Activated T-cell treated with anti-CD3 and anti-CD28 coated beads for 1 hour (primary cell): ENCODE measurements at regions not wholly inside any gene's neighbourhood (a gene's known extent, or its start where the extent isn't known, plus 50 kb on each side); places are given as distances from the start of the nearest gene placed in this dataset.

ENCODE experiments used
- DNase-seq: peaks from one replicate; pipeline ENCODE4 v3.0.0-alpha.2; 2020; ENCODE audit warnings: low read depth

DNA sequence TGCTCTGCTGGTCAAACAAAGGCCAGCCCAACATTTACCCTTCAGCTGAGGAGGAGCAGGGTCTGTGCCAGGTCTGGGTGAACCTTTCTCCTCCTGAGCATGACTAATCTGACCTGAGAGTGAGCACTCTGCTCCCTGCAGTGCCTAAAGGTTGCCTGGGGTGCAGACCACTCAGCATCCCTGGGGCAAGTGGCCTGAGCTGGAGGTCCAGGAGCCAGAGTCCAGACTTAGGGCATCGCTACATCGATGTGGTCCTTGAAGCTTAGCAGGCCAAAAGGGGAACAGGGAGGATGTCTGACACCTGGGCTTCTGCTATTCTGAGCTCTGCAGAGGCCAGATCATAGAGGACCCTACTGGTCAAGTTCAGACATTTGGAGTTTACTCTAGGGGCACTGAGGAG is 119.1 kb downstream of the FAM43A start:
- no peak for DNase-seq

DNA sequence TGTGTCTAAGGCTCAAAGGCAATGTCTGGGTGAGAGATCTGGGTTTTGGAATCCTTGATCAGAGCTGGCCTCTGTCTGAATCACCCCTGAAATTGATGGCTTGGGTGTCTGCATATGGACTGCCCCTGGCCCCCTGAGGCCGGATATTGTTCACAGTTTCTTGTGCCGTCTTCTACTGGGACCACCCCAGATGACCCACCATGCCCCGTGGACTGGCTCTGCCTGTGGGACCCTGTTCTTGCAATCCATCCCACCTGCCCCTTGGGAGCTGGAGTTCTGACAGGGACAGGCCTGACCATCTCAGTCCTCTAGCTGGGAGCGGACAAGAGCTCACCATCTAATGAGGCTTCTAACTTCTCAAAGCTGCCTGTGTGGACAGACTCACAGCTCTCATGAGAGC is 119.9 kb downstream of the FAM43A start:
- DNase-seq, result no peak

DNA sequence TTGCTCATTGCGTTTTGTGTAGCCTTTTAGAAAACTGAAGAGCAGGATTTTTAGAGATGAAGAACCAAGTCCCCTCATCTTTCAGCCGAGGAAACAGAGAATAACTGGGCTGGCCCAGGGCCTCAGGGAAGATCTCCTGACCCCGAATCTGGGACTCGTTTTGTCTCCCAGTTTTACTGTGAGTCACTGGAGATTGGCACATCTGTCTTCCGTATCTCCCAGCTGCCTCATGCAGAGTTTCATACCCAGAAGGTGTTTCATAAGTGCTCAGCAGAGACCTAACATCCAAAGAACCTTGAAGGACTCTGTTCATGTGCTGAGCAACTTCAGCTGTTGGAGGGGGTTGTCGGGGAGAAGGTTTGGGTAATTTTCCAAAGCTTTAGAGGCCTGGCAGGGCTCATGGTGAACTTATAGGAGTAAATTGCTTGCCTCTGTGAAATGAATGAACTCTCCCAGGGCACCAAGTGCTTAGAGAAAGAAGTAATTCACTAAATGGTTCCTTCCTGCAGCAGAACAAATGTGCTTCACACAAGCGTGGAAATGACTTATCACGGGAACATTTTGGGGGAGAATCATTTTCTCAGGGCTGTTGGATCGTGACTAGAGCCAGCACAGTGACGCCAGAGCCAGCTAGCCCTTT is 121.4 kb downstream of the FAM43A start:
- DNase-seq, result no peak

DNA sequence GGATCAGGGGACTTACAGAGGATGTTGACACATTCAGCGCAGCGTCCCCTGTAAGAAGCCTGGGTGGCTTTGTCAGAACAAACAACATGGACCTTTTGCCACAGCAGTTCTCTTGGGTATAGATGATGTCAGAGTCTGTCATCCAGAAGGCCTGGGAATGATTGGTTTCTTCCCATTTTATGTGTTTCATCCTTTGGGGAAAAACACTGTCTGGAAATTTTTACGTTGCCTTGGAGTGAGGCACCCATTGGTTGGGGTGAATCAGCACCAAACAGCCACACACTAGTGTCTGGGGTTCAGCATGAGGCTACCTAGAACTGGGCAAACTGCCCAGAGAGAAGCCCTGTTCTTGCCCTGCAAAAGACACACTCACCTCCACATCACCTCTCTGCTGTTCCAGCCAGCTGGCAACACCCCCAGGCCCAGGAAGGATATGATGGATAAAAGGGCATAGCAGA is 123.0 kb downstream of the FAM43A start:
- DNase-seq, result no peak

DNA sequence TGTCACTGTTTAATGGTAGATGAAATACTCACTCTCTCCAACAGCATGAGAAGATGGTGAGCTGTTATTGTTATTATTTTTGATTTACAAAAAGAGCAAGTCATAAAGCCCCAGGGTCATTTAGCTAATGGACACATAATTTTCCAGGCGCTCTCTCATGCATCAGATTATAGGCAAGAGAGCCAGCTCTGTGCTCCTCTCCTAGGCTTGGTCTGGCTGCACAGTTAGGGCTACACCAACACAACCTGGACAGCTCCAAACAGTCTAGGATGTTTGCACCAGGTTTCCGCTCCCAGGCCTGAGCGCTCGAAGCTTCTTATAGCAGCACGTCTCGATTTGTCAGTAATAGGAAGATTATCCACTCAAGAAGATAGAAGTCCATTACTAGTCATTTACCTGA is 123.7 kb downstream of the FAM43A start:
- no peak for DNase-seq

DNA sequence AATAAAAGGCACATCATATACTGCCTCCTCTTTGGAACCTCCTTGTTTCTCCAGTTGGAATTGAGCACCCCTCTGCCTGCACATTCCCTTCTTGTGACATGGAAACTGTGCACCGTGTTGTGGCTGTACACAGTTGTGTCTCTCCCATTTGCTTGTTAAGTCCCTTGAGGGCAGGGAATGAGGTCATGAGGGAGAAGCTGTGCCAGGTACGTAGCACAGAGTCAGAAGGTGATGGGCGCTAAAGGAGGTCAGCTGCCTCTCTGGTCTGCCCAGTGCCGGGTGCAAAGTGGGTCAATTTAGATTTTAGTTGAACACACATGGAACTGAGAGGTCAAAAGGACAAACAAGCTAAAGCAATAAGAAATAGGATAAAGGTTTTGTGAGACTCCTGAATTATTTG is 124.4 kb downstream of the FAM43A start:
- DNase-seq, result no peak

DNA sequence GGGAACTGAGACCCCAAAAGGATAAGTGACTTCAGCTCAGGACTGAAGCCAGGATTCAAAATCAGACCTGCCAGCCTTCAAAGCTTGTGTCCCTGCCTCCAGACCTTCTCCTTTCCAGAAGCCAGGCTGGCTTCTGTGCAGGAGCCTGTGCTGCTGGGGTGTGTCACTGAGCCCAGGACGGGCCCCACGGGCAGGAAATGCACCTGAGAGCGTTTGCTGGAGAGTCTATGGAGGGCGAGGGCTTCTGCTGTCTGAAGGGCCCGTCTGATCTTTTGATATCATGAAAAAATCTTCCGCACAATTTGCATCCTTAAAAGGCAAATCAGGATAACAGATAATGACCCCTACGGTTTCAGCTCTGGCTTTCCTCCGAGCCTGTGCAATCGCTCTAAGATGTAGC is 125.4 kb downstream of the FAM43A start:
- DNase-seq, result no peak

DNA sequence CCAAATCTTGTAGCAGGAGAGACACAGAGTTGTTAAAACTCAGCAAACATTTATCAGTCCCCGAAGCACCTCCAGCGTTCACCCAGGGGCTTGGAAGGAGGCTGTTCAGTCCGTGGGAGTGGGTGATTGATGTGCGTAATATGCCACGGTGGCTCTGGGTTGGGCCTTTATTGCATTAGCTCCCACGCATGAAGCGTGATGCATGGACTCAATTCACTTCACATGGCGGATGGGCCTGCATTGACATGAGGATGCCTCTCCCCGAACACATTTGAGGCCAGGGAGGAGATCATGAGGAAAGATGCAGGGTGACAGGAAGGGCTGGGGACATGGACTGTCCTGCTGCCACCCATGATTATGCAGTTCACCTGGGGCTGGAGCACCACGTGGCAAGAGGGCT is 126.5 kb downstream of the FAM43A start:
- no peak for DNase-seq

DNA sequence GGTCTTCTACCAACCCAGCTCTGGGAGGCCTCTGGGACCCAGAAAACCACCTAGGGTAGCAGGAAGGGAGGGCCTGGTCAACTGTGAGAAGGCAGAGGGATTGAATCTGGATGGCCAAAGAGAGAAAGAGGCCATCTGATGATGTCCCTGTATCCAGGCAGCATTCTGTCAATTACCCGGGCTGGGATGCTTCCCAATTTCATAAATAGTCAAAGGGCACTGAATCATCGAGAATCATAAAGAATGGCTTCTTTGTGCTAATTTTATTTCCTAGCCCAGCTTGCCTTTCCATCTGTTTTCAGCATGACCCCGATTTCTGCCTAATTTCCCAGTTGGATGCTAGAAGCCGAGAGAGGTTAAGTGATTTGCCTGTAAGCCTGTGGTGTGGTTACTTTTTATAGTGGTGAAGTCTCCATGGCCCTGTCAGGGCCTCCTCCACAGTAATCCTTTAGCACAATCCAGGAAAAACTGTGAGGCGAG is 129.2 kb downstream of the FAM43A start:
- DNase-seq, result no peak

DNA sequence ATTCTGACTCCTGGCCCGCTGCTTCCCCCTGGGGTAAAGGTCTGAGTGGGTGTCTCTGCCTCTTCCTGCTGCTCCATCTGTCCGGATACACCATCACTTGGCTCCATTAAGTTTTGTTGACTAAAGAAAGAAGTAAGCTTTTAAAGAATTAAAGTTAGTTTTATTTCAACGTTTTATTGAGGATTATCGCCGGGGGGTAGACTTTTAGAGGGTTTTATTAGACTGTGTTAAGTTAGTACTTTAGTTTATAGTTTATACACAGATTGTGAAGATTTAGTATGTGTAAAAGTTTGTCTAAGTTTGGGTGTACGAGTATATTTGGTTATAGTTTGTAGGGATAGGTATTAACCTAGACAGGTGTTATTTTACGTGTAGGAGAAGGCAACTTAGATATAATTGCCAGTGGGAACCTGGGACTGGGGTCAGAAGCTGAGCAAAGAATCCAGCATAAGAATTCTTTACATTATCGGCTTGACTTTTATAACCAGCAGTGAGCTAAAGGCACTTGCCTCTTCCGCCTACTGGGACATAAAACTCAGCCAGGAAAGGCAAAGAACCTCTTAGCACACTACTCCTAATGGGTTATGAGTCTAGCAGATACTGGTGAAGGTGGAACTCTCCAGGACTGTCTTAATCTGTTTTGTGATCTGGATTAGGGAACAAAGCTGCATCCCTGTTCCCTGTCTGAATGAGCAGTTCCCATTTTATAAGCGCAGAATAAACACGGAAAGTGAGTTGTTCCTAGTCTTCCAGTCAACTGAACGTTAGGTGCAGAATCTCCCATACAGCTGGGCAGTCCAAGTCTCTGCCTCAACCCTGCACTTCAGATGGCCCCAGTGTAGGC is 131.3 kb downstream of the FAM43A start:
- no peak for DNase-seq

DNA sequence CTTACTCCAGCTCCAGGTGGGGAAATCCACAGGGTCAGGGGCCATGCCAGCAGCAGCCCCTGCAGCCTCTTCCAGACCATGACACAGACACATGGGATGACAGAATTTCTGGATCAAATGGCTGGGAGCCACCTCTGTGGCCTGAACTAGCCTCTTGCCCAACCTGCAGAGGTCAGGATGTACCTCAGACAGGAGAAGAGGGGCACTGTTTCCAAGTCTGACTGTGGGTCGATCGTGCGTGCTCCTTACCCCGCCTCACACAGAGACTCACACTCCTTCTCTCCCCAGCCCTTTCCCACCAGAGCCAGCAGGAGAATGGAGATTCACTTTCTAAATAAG is 131.9 kb downstream of the FAM43A start:
- DNase-seq, result no peak

DNA sequence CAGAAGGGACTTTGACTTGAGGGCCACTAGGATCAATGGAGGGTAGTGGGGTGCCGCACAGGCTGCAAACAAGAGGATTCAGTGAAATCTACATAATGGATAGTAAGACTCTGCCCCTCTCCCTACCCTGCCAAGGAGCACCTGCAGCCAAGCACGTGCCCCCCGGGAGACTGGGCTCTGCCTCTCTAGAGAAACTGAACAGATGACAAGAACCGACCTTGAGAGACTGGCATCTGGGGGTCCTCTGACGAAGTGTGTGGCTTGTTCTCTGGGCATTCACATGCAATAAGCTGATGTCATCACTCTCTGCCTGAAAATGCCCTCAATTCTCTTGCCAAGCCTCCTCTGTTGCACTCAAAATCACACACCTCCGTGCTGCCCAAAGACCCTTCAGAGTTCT is 132.3 kb downstream of the FAM43A start:
- no peak for DNase-seq

DNA sequence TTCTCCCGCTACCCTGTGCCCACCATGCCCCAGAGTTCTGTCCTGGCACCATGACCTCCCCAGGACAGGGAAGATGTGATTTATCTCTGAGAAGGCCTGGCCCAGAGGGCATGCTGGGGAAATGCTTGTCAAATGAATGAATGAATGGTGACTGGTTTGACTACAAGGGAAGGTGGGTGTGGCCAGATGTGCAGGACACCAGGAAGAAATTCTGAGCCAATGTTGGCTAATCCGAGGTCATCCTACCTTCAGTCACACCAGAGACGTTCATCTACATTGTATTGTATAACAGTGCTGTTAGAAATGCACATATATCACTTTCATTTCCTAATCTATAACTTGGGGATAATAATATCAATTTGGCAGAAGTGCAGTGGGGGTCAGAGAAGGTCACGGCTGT is 138.4 kb downstream of the FAM43A start:
- DNase-seq, result no peak

DNA sequence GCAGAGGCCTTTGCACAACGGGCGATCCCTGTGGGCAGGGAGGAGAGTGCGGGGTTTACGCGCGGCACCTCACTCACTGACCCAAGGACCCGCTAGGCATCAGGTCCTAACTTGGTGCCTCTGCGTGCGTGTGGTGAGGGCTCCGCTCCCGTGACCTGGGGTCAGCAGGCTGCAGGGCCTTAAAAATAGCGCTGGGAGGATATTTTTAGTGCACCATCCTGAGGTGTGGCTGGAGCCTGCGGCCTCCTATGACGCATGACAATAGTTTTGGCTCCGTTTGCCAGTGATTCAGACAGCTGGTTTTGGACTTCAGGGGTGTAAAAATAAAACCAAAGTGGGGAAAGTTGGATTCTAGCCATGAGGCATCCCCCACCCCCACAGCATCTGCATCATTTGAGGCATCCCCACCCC is 139.0 kb downstream of the FAM43A start:
- DNase-seq, result no peak

DNA sequence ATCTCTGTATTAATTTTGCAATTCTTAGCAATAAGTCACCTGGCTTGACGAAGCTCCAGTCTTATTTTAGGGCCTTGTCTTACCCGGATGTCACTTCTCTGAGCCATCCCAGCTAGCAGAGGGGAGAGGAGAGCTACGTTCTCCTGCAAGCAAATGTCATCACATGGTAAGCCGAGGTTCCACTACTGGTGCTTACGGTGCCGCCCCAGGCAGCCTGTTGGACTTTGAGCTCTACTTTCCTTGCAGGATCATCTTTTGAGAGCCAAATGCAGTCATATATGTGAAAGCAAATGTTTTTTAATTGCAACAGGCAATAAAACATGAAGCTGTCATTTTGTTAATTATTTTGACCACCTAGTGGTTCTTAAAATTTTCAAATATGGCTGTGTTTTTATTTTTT is 140.9 kb downstream of the FAM43A start:
- DNase-seq, result no peak

DNA sequence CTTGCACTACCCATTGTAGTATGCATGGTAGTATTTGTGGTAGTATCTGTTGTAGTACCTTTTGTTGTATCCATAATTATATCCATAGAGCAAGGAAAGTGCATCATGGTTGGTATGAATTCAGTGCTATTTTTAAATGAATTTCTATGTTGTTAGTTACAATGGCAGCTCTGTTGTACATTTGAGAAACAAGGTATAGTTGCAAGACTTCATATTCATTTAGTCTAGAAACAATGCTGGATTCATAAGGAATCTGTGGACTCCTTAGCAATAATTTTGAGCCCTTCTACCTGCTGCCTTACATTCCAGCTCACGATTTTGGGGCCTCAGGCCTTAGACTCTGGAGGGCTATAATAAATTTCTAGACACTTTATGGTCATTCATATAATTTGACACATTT is 141.8 kb downstream of the FAM43A start:
- DNase-seq, result no peak

DNA sequence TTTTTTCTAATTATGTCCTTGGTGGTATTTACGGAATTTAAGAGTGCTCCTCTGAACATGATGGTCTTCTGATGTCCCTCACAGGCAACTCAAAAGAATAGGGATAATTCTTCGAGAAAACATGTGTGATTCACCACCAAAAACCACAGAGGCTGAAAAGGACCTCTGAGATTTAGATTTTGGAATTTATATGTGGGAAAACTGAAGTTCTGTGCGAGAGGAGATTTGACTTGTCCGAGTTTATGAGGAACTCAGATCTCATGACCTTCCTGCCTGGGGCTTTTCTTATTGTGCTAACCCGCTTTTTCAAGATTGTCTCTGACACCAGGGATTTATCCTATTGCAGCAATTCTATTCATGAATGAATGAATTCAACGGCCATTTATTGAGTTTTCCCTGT is 142.4 kb downstream of the FAM43A start:
- no peak for DNase-seq

DNA sequence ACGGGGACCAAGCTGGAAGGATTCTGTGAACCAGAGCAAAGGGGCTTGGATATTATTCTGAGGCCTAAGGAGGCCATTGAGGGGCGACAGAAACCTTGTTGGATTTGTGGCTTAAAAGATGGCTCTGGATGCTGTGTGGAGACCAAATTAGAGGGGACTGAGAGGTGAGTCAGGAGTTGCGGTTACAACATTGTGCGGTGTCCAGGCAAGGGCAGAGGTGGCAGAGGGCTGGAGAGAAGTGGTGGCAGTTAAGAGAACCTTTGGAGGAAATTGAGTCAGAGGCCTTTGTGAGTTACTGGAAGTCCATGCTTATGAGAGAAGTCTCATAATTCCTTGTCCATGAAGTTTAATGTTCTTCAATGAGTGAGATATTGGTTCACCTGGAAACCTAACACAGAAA is 143.2 kb downstream of the FAM43A start:
- no peak for DNase-seq

DNA sequence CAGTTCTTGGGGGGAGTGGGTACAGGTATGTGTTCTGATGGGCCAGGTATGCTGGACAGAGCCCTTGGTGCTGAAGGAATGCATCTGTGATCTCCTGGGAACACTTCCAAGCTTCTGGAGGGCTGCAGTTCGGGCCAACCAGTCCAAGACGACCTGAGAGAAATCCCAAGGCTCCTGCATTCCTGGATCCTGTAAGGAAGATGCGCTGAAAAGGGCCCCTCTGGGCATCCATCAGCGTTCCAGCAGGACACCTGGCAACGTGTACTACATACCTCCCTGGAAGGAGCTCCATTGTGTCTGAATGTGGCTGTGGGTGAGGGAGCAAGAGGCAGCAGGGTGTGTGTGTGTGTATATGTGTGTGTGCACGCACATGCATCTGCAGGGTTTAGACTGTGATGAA is 144.7 kb downstream of the FAM43A start:
- DNase-seq, result no peak

DNA sequence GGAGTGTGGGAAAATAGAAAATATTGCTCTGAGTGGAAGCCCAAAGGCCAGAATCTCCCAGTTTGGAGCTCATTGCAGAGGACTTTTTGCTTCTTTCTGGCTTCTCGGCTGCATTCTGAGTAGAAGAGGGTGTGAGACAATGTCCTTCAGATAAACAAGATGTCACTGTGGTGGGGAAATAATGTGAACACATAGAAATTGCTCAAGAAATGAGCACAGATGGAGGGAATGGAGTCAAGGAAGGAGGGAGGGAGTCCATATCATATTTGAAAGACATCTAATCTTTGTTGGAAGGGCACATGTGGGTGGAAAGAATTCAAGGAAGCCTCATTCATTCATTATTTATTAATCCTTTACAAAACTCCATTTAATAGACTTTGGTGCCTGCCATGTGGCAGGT is 145.3 kb downstream of the FAM43A start:
- DNase-seq, result no peak

DNA sequence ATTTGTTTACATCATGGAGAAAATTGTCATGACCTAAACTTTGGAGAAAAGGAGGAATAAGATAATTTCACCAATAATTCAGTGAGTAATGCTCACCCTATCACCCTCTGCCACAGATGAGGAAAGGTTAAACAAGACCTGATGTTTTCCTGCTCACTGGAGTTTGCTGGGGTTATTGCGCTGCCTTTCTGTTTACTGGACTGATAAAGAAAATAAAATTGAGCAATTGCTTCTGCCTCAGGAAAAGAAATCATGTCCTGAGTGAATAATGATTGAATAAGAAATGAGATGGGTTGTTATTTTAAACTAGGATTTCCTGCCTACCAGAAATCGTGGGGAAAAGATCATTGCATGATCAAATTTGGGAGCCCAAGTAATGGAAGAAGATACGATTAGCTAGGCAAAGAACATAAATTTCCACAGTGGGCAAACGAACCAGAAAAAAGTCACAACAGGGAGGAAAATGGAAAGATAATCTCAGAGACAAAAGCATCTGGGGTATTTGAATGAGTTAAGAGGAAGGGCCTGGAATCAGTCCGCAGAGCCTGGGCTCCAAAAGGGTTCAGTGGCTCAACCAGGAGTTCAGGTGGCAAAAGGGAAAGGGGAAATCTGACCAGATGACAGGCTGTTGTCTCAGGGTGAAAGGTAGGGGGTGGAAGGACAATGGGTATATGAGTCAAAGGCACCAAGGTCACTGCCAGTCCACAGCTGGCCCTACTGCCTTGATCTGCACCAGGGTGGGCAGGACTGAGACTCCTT is 146.8 kb downstream of the FAM43A start:
- no peak for DNase-seq

DNA sequence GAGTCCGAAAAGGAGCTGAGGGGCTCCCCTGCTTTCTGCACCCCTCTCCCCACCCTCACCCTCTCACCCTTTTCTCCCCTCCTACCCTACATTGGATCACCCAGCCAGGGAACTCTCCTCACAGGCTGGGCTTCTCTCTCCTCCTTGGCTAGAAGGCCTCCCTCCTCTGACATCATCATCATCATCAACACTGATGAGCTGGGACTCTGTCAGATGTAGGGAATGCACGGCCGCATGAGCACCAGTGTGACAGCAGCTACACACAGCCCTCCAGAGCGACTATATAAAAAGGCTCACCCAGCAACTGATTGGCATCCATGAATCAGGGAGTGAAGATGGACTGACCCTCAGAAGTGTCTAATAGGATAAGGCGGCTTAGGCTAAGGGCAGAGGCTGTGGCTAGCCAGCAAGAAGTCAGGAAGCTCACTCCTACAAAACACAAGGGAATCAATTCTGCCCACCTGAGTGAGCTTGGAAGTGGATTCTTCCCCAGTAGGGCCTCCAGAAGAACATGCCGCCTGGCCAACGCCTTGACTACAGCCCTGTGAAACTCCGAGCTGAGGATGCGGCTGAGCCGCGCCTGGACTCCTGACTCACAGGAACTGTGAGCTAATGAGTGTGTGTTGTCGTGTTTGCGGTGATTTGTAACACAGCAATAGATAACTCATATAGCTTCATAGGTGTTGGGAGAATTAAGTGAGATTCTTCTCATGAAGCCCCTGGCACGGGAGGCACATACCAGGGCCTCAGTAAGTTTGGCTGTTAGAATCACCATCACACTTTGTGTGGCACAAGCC is 147.6 kb downstream of the FAM43A start:
- DNase-seq, result no peak
